ENCODE measurements at regions not wholly inside any gene's neighbourhood (a gene's known extent, or its start where the extent isn't known, plus 50 kb on each side); places are given as distances from the start of the nearest gene placed in this dataset.

- ChIA-PET CTCF (no interaction called here), RAD21 (ENCODE audit: low non-redundant PET in 1 of 2, low total read pairs in 2 of 2, uncharacterized antibody in 2 of 2, unreplicated experiment in 2 of 2) (no interaction called here), POLR2A (no interaction called here)
- Histone ChIP-seq H3K36me3 (ENCODE audit: control insufficient read depth in 1 of 2, insufficient read depth in 2 of 2, low read length in 2 of 2) (no peaks in the 10 kb centered on the region), H3K9me3 (ENCODE audit: control insufficient read depth in 1 of 2, insufficient read depth in 1 of 2, low read depth in 1 of 2, low read length in 2 of 2) (no peaks in the 10 kb centered on the region), H3K9me2 (ENCODE audit: insufficient read depth) (no peaks in the 10 kb centered on the region), H3K27ac (ENCODE audit: low read depth, low read length) (no peak overlapping the region), H3K79me2 (ENCODE audit: insufficient read depth, low read length) (no peaks in the 10 kb centered on the region), H3K9ac (ENCODE audit: low read length) (no peak overlapping the region), H3K4me3 (replicated peaks in 1 of 2; ENCODE audit: low read depth in 1 of 2, low read length in 2 of 2) (no peak overlapping the region), H4K20me1 (ENCODE audit: insufficient read depth) (no peaks in the 10 kb centered on the region; the same call in 1 of the 2 replicates), H3K27me3 (ENCODE audit: insufficient read depth, low read length) (no peaks in the 10 kb centered on the region), H3K4me1 (ENCODE audit: control insufficient read depth in 1 of 2, insufficient read depth in 2 of 2, low read length in 2 of 2) (no peaks in the 10 kb centered on the region), H2AFZ (ENCODE audit: low read depth, low read length, poor library complexity, severe bottlenecking) (no peak overlapping the region), H3K4me2 (ENCODE audit: low read length) (no peak overlapping the region)
- no peak for ATAC-seq
- intact Hi-C loops (cut with micrococcal nuclease), result loop anchor here (5.0 kb wide), 1 partner anchor 42 kb away; no protein-coding TSS in a partner anchor
- no peak for DNase-seq (ENCODE audit: low read depth, low spot score)
- TF ChIP-seq SIN3A (IDR thresholded peaks at IDR 0.05; ENCODE audit: low read depth) (no peak), CBX3 (IDR thresholded peaks at IDR 0.05; ENCODE audit: low read depth) (no peak), ELF1 (IDR thresholded peaks at IDR 0.05; ENCODE audit: borderline replicate concordance, low read depth) (no peak), TCF7L2 (IDR thresholded peaks at IDR 0.05; ENCODE audit: borderline replicate concordance, extremely low read depth, insufficient read depth, insufficient read length) (no peak), EZH2 (IDR thresholded peaks at IDR 0.05) (no peak), RAD21 (IDR thresholded peaks at IDR 0.05; ENCODE audit: low read depth) (no peak), SRF (IDR thresholded peaks at IDR 0.05; ENCODE audit: low read depth) (no peak), CEBPB (IDR thresholded peaks at IDR 0.05; ENCODE audit: low read depth) (no peak), CTCF (IDR thresholded peaks at IDR 0.05 in 2 of 3, conservative IDR thresholded peaks at IDR 0.05 in 1 of 3; ENCODE audit: borderline replicate concordance in 1 of 3, insufficient read depth in 1 of 3, low read depth in 2 of 3, low read length in 2 of 3) (no peak), ZFX (IDR thresholded peaks at IDR 0.05) (no peak), ZNF274 (IDR thresholded peaks at IDR 0.05; ENCODE audit: low read depth, low read length) (no peak)
- no TSS peak for BruUV-seq (replicated peaks)
Measured at GRCh38 chr12:33054371-33054770, 157.8 kb upstream of the PKP2 start.
